ENCODE measurements at regions not wholly inside any gene's neighbourhood (a gene's known extent, or its start where the extent isn't known, plus 50 kb on each side); places are given as distances from the start of the nearest gene placed in this dataset.

DNA sequence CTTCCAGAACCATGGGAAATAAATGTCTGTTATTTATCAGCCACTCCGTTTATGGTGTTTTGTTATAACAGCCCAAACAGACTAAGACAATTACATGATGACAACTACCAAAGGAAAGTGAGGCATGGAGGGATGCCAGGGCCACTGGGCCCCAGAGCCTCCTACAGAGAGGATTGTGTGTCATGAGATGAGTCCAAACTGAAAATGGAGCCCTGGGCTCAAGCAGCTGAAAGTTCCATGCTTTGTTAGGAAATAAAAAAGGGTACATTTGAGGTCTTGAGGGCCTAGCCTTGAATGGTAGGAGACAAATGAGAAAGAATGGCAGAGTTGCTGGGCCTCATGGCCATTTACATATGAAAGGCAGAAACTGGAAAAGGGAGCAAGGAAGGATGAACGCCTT is 586.5 kb downstream of the CETN3 start:
- TF ChIP-seq CTCF (IDR thresholded peaks at IDR 0.05): no peak
- no peak for TF ChIP-seq POLR2A (IDR thresholded peaks at IDR 0.05)
